ENCODE measurements at regions not wholly inside any gene's neighbourhood (a gene's known extent, or its start where the extent isn't known, plus 50 kb on each side); places are given as distances from the start of the nearest gene placed in this dataset.

GRCh38 chr1:37153116-37154100 lies 119.1 kb upstream of the GRIK3 start:
- H3K9ac ChIP-seq (ENCODE audit: low read length), result no peak overlapping the region
- POLR2A ChIA-PET, result no interaction called here
- H3K9me3 ChIP-seq (ENCODE audit: control extremely low read depth in 1 of 3, control insufficient read depth in 2 of 3, insufficient read depth in 1 of 3, low read length in 2 of 3), result peaks cover 0 to 6% (median 0%) of the 10 kb centered on the region in 3 donors
- H3K27me3 ChIP-seq (replicated peaks in 1 of 4; ENCODE audit: control extremely low read depth in 1 of 4, control insufficient read depth in 3 of 4, insufficient read depth in 4 of 4, low read length in 3 of 4), result peaks cover 0 to 6% (median 1%) of the 10 kb centered on the region in 4 experiments
- intact Hi-C loops (cut with micrococcal nuclease), result no loop called here
- DNase-seq (no peak), ATAC-seq (ENCODE audit: low read depth) (no peak)
- no peak overlapping the region for H3K4me2 ChIP-seq (replicated peaks; ENCODE audit: low read depth, low read length, poor library complexity, severe bottlenecking)
- CTCF ChIA-PET, result no interaction called here
- no peak overlapping the region for H2AFZ ChIP-seq (ENCODE audit: insufficient read depth, low read depth, low read length, poor library complexity, severe bottlenecking)
- Mint-ChIP-seq H3K4me1 (no peaks in the 10 kb centered on the region), H3K27ac (no peak overlapping the region), H3K4me3 (no peak overlapping the region), H3K9me3 (ENCODE audit: insufficient read depth) (peaks cover 2% of the 10 kb centered on the region), H3K27me3 (peaks cover 39% of the 10 kb centered on the region)
- no peak overlapping the region for H3K27ac ChIP-seq (ENCODE audit: low read length in 2 of 2)
- TF ChIP-seq EZH2 (IDR thresholded peaks at IDR 0.05; ENCODE audit: borderline replicate concordance, insufficient read depth, low read depth, low read length, poor library complexity, severe bottlenecking) (no peak), CTCF (IDR thresholded peaks at IDR 0.05) (no peak)
- H3K4me1 ChIP-seq (ENCODE audit: control insufficient read depth in 2 of 2, insufficient read depth in 2 of 2, low read length in 2 of 2), result no peaks in the 10 kb centered on the region
- no peaks in the 10 kb centered on the region for H4K20me1 ChIP-seq (ENCODE audit: control insufficient read depth, insufficient read depth, low read length, poor library complexity, severe bottlenecking)
- WGBS (ENCODE audit: insufficient coverage), result 81% methylated on average over 3 of the region's 3 CpGs
- no peaks in the 10 kb centered on the region for H3K79me2 ChIP-seq (ENCODE audit: control insufficient read depth, insufficient read depth, low read length)
- H3K4me3 ChIP-seq (ENCODE audit: control extremely low read depth in 1 of 5, extremely low read depth in 1 of 5, insufficient read depth in 1 of 5, low read depth in 2 of 5, low read length in 4 of 5), result no peak overlapping the region
- H3K36me3 ChIP-seq (replicated peaks in 1 of 2; ENCODE audit: control extremely low read depth in 1 of 2, control insufficient read depth in 1 of 2, extremely low read depth in 1 of 2, insufficient read depth in 2 of 2, low read length in 1 of 2), result no peaks in the 10 kb centered on the region

GRCh38 chr1:37156646-37157045 lies 122.3 kb upstream of the GRIK3 start:
- Histone ChIP-seq H3K27ac (ENCODE audit: low read length in 2 of 2) (no peak overlapping the region), H3K27me3 (replicated peaks in 1 of 4; ENCODE audit: control extremely low read depth in 1 of 4, control insufficient read depth in 3 of 4, insufficient read depth in 4 of 4, low read length in 3 of 4) (peaks cover 0 to 6% (median 1%) of the 10 kb centered on the region in 4 experiments), H3K9ac (ENCODE audit: low read length) (no peak overlapping the region), H3K79me2 (ENCODE audit: control insufficient read depth, insufficient read depth, low read length) (no peaks in the 10 kb centered on the region), H3K4me1 (ENCODE audit: control insufficient read depth in 2 of 2, insufficient read depth in 2 of 2, low read length in 2 of 2) (no peaks in the 10 kb centered on the region), H3K36me3 (replicated peaks in 1 of 2; ENCODE audit: control extremely low read depth in 1 of 2, control insufficient read depth in 1 of 2, extremely low read depth in 1 of 2, insufficient read depth in 2 of 2, low read length in 1 of 2) (no peaks in the 10 kb centered on the region), H3K4me3 (ENCODE audit: control extremely low read depth in 1 of 5, extremely low read depth in 1 of 5, insufficient read depth in 1 of 5, low read depth in 2 of 5, low read length in 4 of 5) (no peak overlapping the region), H2AFZ (ENCODE audit: insufficient read depth, low read depth, low read length, poor library complexity, severe bottlenecking) (no peak overlapping the region), H3K9me3 (ENCODE audit: control extremely low read depth in 1 of 3, control insufficient read depth in 2 of 3, insufficient read depth in 1 of 3, low read length in 2 of 3) (peaks cover 0 to 14% (median 0%) of the 10 kb centered on the region in 3 donors), H4K20me1 (ENCODE audit: control insufficient read depth, insufficient read depth, low read length, poor library complexity, severe bottlenecking) (no peaks in the 10 kb centered on the region), H3K4me2 (replicated peaks; ENCODE audit: low read depth, low read length, poor library complexity, severe bottlenecking) (no peak overlapping the region)
- ChIA-PET POLR2A (no interaction called here), CTCF (no interaction called here)
- H3K27me3 Mint-ChIP-seq, result peaks cover 31% of the 10 kb centered on the region
- TF ChIP-seq EZH2 (IDR thresholded peaks at IDR 0.05; ENCODE audit: borderline replicate concordance, insufficient read depth, low read depth, low read length, poor library complexity, severe bottlenecking) (no peak), CTCF (IDR thresholded peaks at IDR 0.05) (no peak)
- intact Hi-C loops (cut with micrococcal nuclease), result no loop called here
- ATAC-seq (ENCODE audit: low read depth) (no peak), DNase-seq (no peak)
- no peak overlapping the region for H3K4me3 Mint-ChIP-seq
- H3K27ac Mint-ChIP-seq, result no peak overlapping the region
- no peaks in the 10 kb centered on the region for H3K4me1 Mint-ChIP-seq
- peaks cover 2% of the 10 kb centered on the region for H3K9me3 Mint-ChIP-seq (ENCODE audit: insufficient read depth)
- WGBS (ENCODE audit: insufficient coverage), result 75% methylated on average over 5 of the region's 9 CpGs
